K562 (cell line): ENCODE measurements at regions not wholly inside any gene's neighbourhood (a gene's known extent, or its start where the extent isn't known, plus 50 kb on each side); places are given as distances from the start of the nearest gene placed in this dataset.
A peak's percentile ranks its signal among the peaks of the same experiment; 100 is the strongest.

ENCODE experiments used
- ATAC-seq: fragments of 200-7000 bp; cut with Tn5 transposase; 3 replicates; pipeline ENCODE4 v1.9.1; 2020; ENCODE audit warnings: moderate library complexity
- BruUV-seq: library from RNA; stranded (reverse); fragments of 400-500 nt; replicated peaks from 2 replicates; lab custom pipeline; 2021; lab: Mats Ljungman, UMichigan
- CTCF ChIA-PET: fragments of 300-600 bp; formaldehyde crosslinking; extraction: SDS; loops from one replicate; lab custom pipeline; 2021; ENCODE audit warnings: low intra/inter-chr PET ratio; lab: Yijun Ruan, JAX
- POLR2A ChIA-PET: fragments of 300-600, 350-650 bp; sonication (Branson Sonifier 250); formaldehyde crosslinking; extraction: SDS; loops from one replicate; lab custom pipeline; 2021; ENCODE audit warnings: antibody characterized with exemption, inconsistent platforms; lab: Yijun Ruan, JAX
- DNase-seq, 4 experiments: peaks; one replicate each; pipeline versions ENCODE4 v3.0.0 to v3.0.0-alpha.2; 2011 to 2018; ENCODE audit warnings: low spot score in 3 of 4, mixed read lengths in 3 of 4; ENCODE audit errors: extremely low read depth in 1 of 4
- FAIRE-seq: peaks from 2 replicates; lab custom pipeline; 2011; peaks lifted over from hg19 to GRCh38; lab: Jason Lieb, UNC
- H2AFZ ChIP-seq: 2 replicates; pipeline ENCODE4 v1.6.0; 2011; ENCODE audit warnings: low read depth, low read length, control low read depth, inconsistent platforms
- H3K27ac ChIP-seq: fragments of 200-600 bp; 3 replicates; pipeline ENCODE4 v1.8.0; 2011; ENCODE audit warnings: low read depth, mild to moderate bottlenecking, control low read depth, inconsistent platforms, low read length, moderate library complexity, mixed read lengths; ENCODE audit errors: extremely low read depth
- H3K27me3 ChIP-seq, 2 experiments: fragments of 300-600 bp in 1 of 2; 2 replicates in 1 of 2; 3 replicates in 1 of 2; pipeline versions ENCODE4 v1.6.0 to v1.8.0; 2011; ENCODE audit warnings: inconsistent platforms in 2 of 2, low read length in 2 of 2, mild to moderate bottlenecking in 1 of 2, mixed read lengths in 1 of 2, moderate library complexity in 1 of 2; ENCODE audit not compliant: control insufficient read depth in 2 of 2, insufficient read depth in 2 of 2
- H3K36me3 ChIP-seq: fragments of 300-600 bp; 3 replicates; pipeline ENCODE4 v1.8.0; 2011; ENCODE audit warnings: mild to moderate bottlenecking, low read length, inconsistent platforms; ENCODE audit not compliant: control insufficient read depth, insufficient read depth
- H3K4me1 ChIP-seq, 2 experiments: fragments of 200-600 bp in 1 of 2; replicated peaks in 1 of 2; 2 replicates in 1 of 2; 3 replicates in 1 of 2; pipeline versions ENCODE4 v1.5.1 to v1.8.0; 2011; ENCODE audit warnings: inconsistent platforms in 2 of 2, low read length in 2 of 2, mild to moderate bottlenecking in 1 of 2, mixed read lengths in 1 of 2, moderate library complexity in 1 of 2; ENCODE audit not compliant: control insufficient read depth in 2 of 2, insufficient read depth in 2 of 2
- H3K4me2 ChIP-seq: 2 replicates; pipeline ENCODE4 v1.6.1; 2011; ENCODE audit warnings: low read length, control low read depth, inconsistent platforms, mixed read lengths; ENCODE audit not compliant: insufficient read depth
- H3K4me3 ChIP-seq: fragments of 200-600 bp; sonication (generic), shearing (Covaris generic); 2 replicates; pipeline ENCODE4 v1.5.1; 2016; ENCODE audit warnings: control low read depth, inconsistent platforms
- H3K79me2 ChIP-seq: fragments of 200-600 bp; 3 replicates; pipeline ENCODE4 v1.8.0; 2011; ENCODE audit warnings: low read length, inconsistent platforms; ENCODE audit not compliant: control insufficient read depth, insufficient read depth
- H3K9ac ChIP-seq, 2 experiments: 2 replicates each; pipeline versions ENCODE4 v1.6.0 to v1.6.1; 2011; ENCODE audit warnings: low read depth in 2 of 2, low read length in 2 of 2, control low read depth in 1 of 2, inconsistent platforms in 1 of 2, mild to moderate bottlenecking in 1 of 2, mixed read lengths in 1 of 2; ENCODE audit not compliant: insufficient read depth in 1 of 2
- H3K9me1 ChIP-seq: one replicate; pipeline ENCODE4 v1.6.0; 2011; ENCODE audit warnings: inconsistent platforms, mild to moderate bottlenecking, low read length, moderate library complexity; ENCODE audit not compliant: control insufficient read depth, insufficient read depth
- H3K9me3 ChIP-seq: replicated peaks from 2 replicates; pipeline ENCODE4 v1.5.1; 2011; ENCODE audit warnings: low read depth, low read length, inconsistent platforms; ENCODE audit not compliant: control insufficient read depth, insufficient read depth
- H4K20me1 ChIP-seq: replicated peaks from 2 replicates; pipeline ENCODE4 v1.6.1; 2011; ENCODE audit warnings: low read length, inconsistent platforms, mixed read lengths; ENCODE audit not compliant: control insufficient read depth, insufficient read depth
- ARID1B ChIP-seq: fragments of 450-650 bp; IDR thresholded peaks from 2 replicates; pipeline ENCODE4 v1.6.1; 2016; ENCODE audit warnings: antibody characterized with exemption, mild to moderate bottlenecking, inconsistent platforms
- ARID4B ChIP-seq: sonication (generic); formaldehyde crosslinking; IDR thresholded peaks from 2 replicates; pipeline ENCODE4 v1.8.0; 2022; ENCODE audit warnings: mild to moderate bottlenecking, missing genetic modification reagents
- ATF6 ChIP-seq: sonication (generic); formaldehyde crosslinking; IDR thresholded peaks from 2 replicates; pipeline ENCODE4 v1.4.0; 2020; ENCODE audit warnings: mild to moderate bottlenecking, missing genetic modification reagents
- CREM ChIP-seq: IDR thresholded peaks from 2 replicates; pipeline ENCODE4 v1.6.1; 2014; ENCODE audit warnings: antibody characterized with exemption, low read depth
- ETV6 ChIP-seq, 3 experiments: fragments of 150-350 bp in 1 of 3; sonication (generic) in 1 of 3; formaldehyde crosslinking in 1 of 3; IDR thresholded peaks; 2 replicates each; pipeline versions ENCODE4 v1.6.1 to v1.8.0; 2014 to 2022; ENCODE audit warnings: borderline replicate concordance in 2 of 3, low read depth in 2 of 3, antibody characterized with exemption in 1 of 3, low read length in 1 of 3, mild to moderate bottlenecking in 1 of 3, missing genetic modification reagents in 1 of 3
- KLF13 ChIP-seq: fragments of 450-650 bp; IDR thresholded peaks from 2 replicates; pipeline ENCODE4 v1.6.1; 2016; ENCODE audit warnings: missing genetic modification characterization, low read depth, mild to moderate bottlenecking, missing compliant biosample characterization, moderate library complexity, borderline replicate concordance
- MED1 ChIP-seq: sonication (generic); formaldehyde crosslinking; IDR thresholded peaks from 2 replicates; pipeline ENCODE4 v1.8.1; 2023; ENCODE audit warnings: missing genetic modification reagents, borderline replicate concordance
- SPI1 ChIP-seq: IDR thresholded peaks from 2 replicates; pipeline ENCODE4 v1.6.1; 2011; ENCODE audit warnings: low read depth, low read length, control low read depth, borderline replicate concordance
- TFAP4 ChIP-seq: sonication (generic); formaldehyde crosslinking; IDR thresholded peaks from 2 replicates; pipeline ENCODE4 v1.8.0; 2022; ENCODE audit warnings: missing genetic modification reagents, mild to moderate bottlenecking, moderate library complexity, borderline replicate concordance
- WGBS: fragments of 100-300 bp; shearing (Covaris generic); methylation state at CpG from one replicate; pipeline ENCODE4 v1.1.6; 2016; ENCODE audit warnings: low coverage, mixed read lengths; ENCODE audit not compliant: insufficient coverage; ENCODE audit errors: missing lambda C conversion rate; 5-methylcytosine and 5-hydroxymethylcytosine counted together
- in situ Hi-C: fragments of 300-500 bp; cut with MboI; formaldehyde crosslinking; loops from 4 replicates; pipeline ENCODE4 v1.15.0; 2018; ENCODE audit warnings: inconsistent platforms, mixed read lengths
- intact Hi-C: fragments of 100-400 bp; cut with micrococcal nuclease; formaldehyde crosslinking; loops from 2 replicates; pipeline ENCODE4 v1.14.2; 2022

GRCh38 chr3:124639406-124640237, 90.6 kb upstream of the UMPS start:
- Histone ChIP-seq H2AFZ (peak overlapping the region; percentile 71), H3K4me2 (no peak overlapping the region)
- in situ Hi-C loops, result no loop called here

More at GRCh38 chr3:124639406-124640237, 90.6 kb upstream of the UMPS start:
- H3K36me3 ChIP-seq, result no peaks in the 10 kb centered on the region
- no peaks in the 10 kb centered on the region for H4K20me1 ChIP-seq
- H3K27ac ChIP-seq, result peak overlapping the region; percentile 23; the same call in 1 of the 3 replicates
- no peaks in the 10 kb centered on the region for H3K27me3 ChIP-seq
- WGBS, result 23% methylated on average over 6 of the region's 6 CpGs
- no peak for TF ChIP-seq TFAP4 (CRISPR knock-in tag)
- peak; percentile 30; the same call in 1 of the 2 replicates for TF ChIP-seq CREM
- TF ChIP-seq ARID1B, result 0 out of 2 replicates have a peak, but pooled peaks have one; percentile 5
- no peak for TF ChIP-seq ARID4B
- no peak for TF ChIP-seq MED1 (CRISPR knock-in tag)
- TF ChIP-seq ATF6 (CRISPR knock-in tag), result no peak
- TF ChIP-seq KLF13, result no peak
- TF ChIP-seq SPI1, result peak; percentile 81
- peak in 1 of 2 experiments; percentile 47; a peak in 1 of 4 replicates for TF ChIP-seq ETV6 (IDR thresholded peaks at IDR 0.05; ENCODE audit: borderline replicate concordance in 1 of 2, low read depth in 2 of 2, low read length in 1 of 2)
- no peak for TF ChIP-seq ETV6 (CRISPR knock-in tag; IDR thresholded peaks at IDR 0.05; ENCODE audit: borderline replicate concordance)
- TF ChIP-seq, all 486 proteins: peak for 4
- intact Hi-C loops, result loop anchor here (2.0 to 5.0 kb wide), 2 partner anchors 48 to 73 kb away; no protein-coding TSS in a partner anchor
- CTCF ChIA-PET, result no interaction called here
- ATAC-seq (no peak), FAIRE-seq (peak; percentile 61), DNase-seq (no peak)
- no peak overlapping the region for H3K9ac ChIP-seq
- no peaks in the 10 kb centered on the region for H3K9me1 ChIP-seq
- no peaks in the 10 kb centered on the region for H3K79me2 ChIP-seq
- POLR2A ChIA-PET, result no interaction called here
- H3K4me1 ChIP-seq, result peaks cover 0 to 34% of the 10 kb centered on the region in 2 experiments; a peak in 3 of 5 replicates
- H3K4me3 ChIP-seq, result no peak overlapping the region
- H3K9me3 ChIP-seq, result no peaks in the 10 kb centered on the region
- no TSS peak for BruUV-seq
